Osteocyte (in vitro differentiated cells): ENCODE measurements at regions not wholly inside any gene's neighbourhood (a gene's known extent, or its start where the extent isn't known, plus 50 kb on each side); places are given as distances from the start of the nearest gene placed in this dataset.
A peak's percentile ranks its signal among the peaks of the same experiment; 100 is the strongest.

Experiments used
- DNase-seq: peaks from one replicate; pipeline ENCODE4 v3.0.0; 2021; ENCODE audit warnings: mixed read lengths; ENCODE audit not compliant: unreplicated experiment; ENCODE audit errors: extremely low spot score
- H3K27ac Mint-ChIP-seq: one replicate; pipeline ENCODE4 v1.8.0; 2021; ENCODE audit warnings: mild to moderate bottlenecking, mixed read lengths; ENCODE audit not compliant: unreplicated experiment
- H3K27me3 Mint-ChIP-seq: one replicate; pipeline ENCODE4 v1.8.0; 2021; ENCODE audit warnings: mixed read lengths; ENCODE audit not compliant: unreplicated experiment
- H3K36me3 Mint-ChIP-seq: one replicate; pipeline ENCODE4 v1.8.0; 2021; ENCODE audit warnings: mixed read lengths; ENCODE audit not compliant: unreplicated experiment
- H3K4me1 Mint-ChIP-seq: one replicate; pipeline ENCODE4 v1.8.0; 2021; ENCODE audit warnings: mixed read lengths; ENCODE audit not compliant: unreplicated experiment
- H3K4me3 Mint-ChIP-seq: one replicate; pipeline ENCODE4 v1.8.0; 2021; ENCODE audit warnings: mild to moderate bottlenecking, moderate library complexity, mixed read lengths; ENCODE audit not compliant: unreplicated experiment
- H3K9me3 Mint-ChIP-seq: one replicate; pipeline ENCODE4 v1.8.0; 2021; ENCODE audit warnings: mixed read lengths; ENCODE audit not compliant: unreplicated experiment
- CTCF ChIP-seq: fragments of 200-600 bp; sonication (generic); IDR thresholded peaks from 2 replicates; pipeline ENCODE4 v1.5.0; 2021; ENCODE audit warnings: antibody characterized with exemption, mild to moderate bottlenecking, moderate library complexity

GRCh38 chr17:70892527-70892926 lies 723.2 kb downstream of the KCNJ2 start:
- Mint-ChIP-seq H3K27me3 (no peaks in the 10 kb centered on the region), H3K4me1 (peaks cover 23% of the 10 kb centered on the region), H3K4me3 (no peak overlapping the region), H3K36me3 (no peaks in the 10 kb centered on the region), H3K27ac (no peak overlapping the region), H3K9me3 (no peaks in the 10 kb centered on the region)
- DNase-seq: no peak
- TF ChIP-seq CTCF: no peak

- peak; percentile 9 for TF ChIP-seq CTCF
- H3K4me3 Mint-ChIP-seq: no peak overlapping the region
- H3K27me3 Mint-ChIP-seq: no peaks in the 10 kb centered on the region
- no peaks in the 10 kb centered on the region for H3K36me3 Mint-ChIP-seq
- peaks cover 5% of the 10 kb centered on the region for H3K9me3 Mint-ChIP-seq
- H3K4me1 Mint-ChIP-seq: peaks cover 15% of the 10 kb centered on the region
- no peak for DNase-seq
- H3K27ac Mint-ChIP-seq: no peak overlapping the region
Observed at GRCh38 chr17:70896843-70897242, 727.5 kb downstream of the KCNJ2 start.

GRCh38 chr17:70897446-70897845 lies 728.1 kb downstream of the KCNJ2 start:
- peaks cover 9% of the 10 kb centered on the region for H3K9me3 Mint-ChIP-seq
- DNase-seq: no peak
- no peak overlapping the region for H3K4me3 Mint-ChIP-seq
- no peak for TF ChIP-seq CTCF
- no peaks in the 10 kb centered on the region for H3K36me3 Mint-ChIP-seq
- peaks cover 12% of the 10 kb centered on the region for H3K4me1 Mint-ChIP-seq
- H3K27ac Mint-ChIP-seq: no peak overlapping the region
- H3K27me3 Mint-ChIP-seq: no peaks in the 10 kb centered on the region

- no peak overlapping the region for H3K4me3 Mint-ChIP-seq
- H3K27ac Mint-ChIP-seq: no peak overlapping the region
- TF ChIP-seq CTCF: no peak
- peaks cover 9% of the 10 kb centered on the region for H3K9me3 Mint-ChIP-seq
- peaks cover 21% of the 10 kb centered on the region for H3K4me1 Mint-ChIP-seq
- no peaks in the 10 kb centered on the region for H3K36me3 Mint-ChIP-seq
- no peak for DNase-seq
- H3K27me3 Mint-ChIP-seq: no peaks in the 10 kb centered on the region
Observed at GRCh38 chr17:70901870-70902269, 732.5 kb downstream of the KCNJ2 start.

GRCh38 chr17:70905796-70906195 lies 736.5 kb downstream of the KCNJ2 start:
- no peak for TF ChIP-seq CTCF
- no peak for DNase-seq
- Mint-ChIP-seq H3K4me3 (no peak overlapping the region), H3K27me3 (no peaks in the 10 kb centered on the region), H3K4me1 (peaks cover 16% of the 10 kb centered on the region), H3K9me3 (peaks cover 12% of the 10 kb centered on the region), H3K27ac (peak overlapping the region; percentile 82), H3K36me3 (no peaks in the 10 kb centered on the region)
